GM12875 (cell line): ENCODE measurements at regions not wholly inside any gene's neighbourhood (a gene's known extent, or its start where the extent isn't known, plus 50 kb on each side); places are given as distances from the start of the nearest gene placed in this dataset.

Experiments used
- H3K4me3 ChIP-seq: one replicate; pipeline ENCODE4 v1.5.1; 2011; ENCODE audit warnings: low read depth, low read length, control low read depth
- CTCF ChIP-seq: IDR thresholded peaks from 2 replicates; pipeline ENCODE4 v1.5.1; 2011; ENCODE audit warnings: low read depth, mild to moderate bottlenecking, control low read depth, inconsistent platforms, low read length, moderate library complexity, borderline replicate concordance; ENCODE audit not compliant: insufficient read depth

GRCh38 chr6:113194090-113194489 lies 663.1 kb upstream of the MARCKS start:
- TF ChIP-seq CTCF = no peak

GRCh38 chr6:113202852-113203714 lies 654.1 kb upstream of the MARCKS start:
- TF ChIP-seq CTCF = no peak
- H3K4me3 ChIP-seq = no peak overlapping the region

More at GRCh38 chr6:113194090-113194489, 663.1 kb upstream of the MARCKS start:
- H3K4me3 ChIP-seq = no peak overlapping the region

GRCh38 chr6:113203715-113204110 lies 653.4 kb upstream of the MARCKS start:
- no peak for TF ChIP-seq CTCF
- no peak overlapping the region for H3K4me3 ChIP-seq

- H3K4me3 ChIP-seq = no peak overlapping the region
- no peak for TF ChIP-seq CTCF
Observed at GRCh38 chr6:113205553-113205952, 651.6 kb upstream of the MARCKS start.

- TF ChIP-seq CTCF = no peak
- H3K4me3 ChIP-seq = no peak overlapping the region
Observed at GRCh38 chr6:113208726-113209125, 648.4 kb upstream of the MARCKS start.

- TF ChIP-seq CTCF = no peak
- H3K4me3 ChIP-seq = no peak overlapping the region
Observed at GRCh38 chr6:113209315-113209714, 647.8 kb upstream of the MARCKS start.

GRCh38 chr6:113211170-113211569 lies 646.0 kb upstream of the MARCKS start:
- H3K4me3 ChIP-seq = no peak overlapping the region
- no peak for TF ChIP-seq CTCF
